ENCODE measurements at regions not wholly inside any gene's neighbourhood (a gene's known extent, or its start where the extent isn't known, plus 50 kb on each side); places are given as distances from the start of the nearest gene placed in this dataset.

GRCh38 chr2:39583781-39584180, 81.9 kb upstream of the TMEM178A start:
- TF ChIP-seq CTCF (IDR thresholded peaks at IDR 0.05; ENCODE audit: borderline replicate concordance, extremely low read depth, low read length, poor library complexity, severe bottlenecking) (no peak), EZH2 (IDR thresholded peaks at IDR 0.05; ENCODE audit: borderline replicate concordance, low read depth, low read length, severe bottlenecking) (no peak)

Measured in DND-41 (cell line).